Esophagus muscularis mucosa (tissue), 4 donors: ENCODE measurements at regions not wholly inside any gene's neighbourhood (a gene's known extent, or its start where the extent isn't known, plus 50 kb on each side); places are given as distances from the start of the nearest gene placed in this dataset.

Experiments
- DNase-seq: peaks from one replicate; pipeline ENCODE4 v3.0.0-alpha.2; 2017; ENCODE audit errors: extremely low spot score
- H3K27ac ChIP-seq, 4 donors: fragments of 200-600 bp; sonication (generic); replicated peaks in 1 of 4; 1 replicate in 3 of 4; 2 replicates in 1 of 4; pipeline ENCODE4 v1.5.1; 2016 to 2019; ENCODE audit warnings: mild to moderate bottlenecking in 1 of 4
- H3K27me3 ChIP-seq, 4 donors: fragments of 200-600 bp; sonication (generic); one replicate each; pipeline versions ENCODE4 v1.5.1 to v1.6.0; 2016 to 2019
- H3K36me3 ChIP-seq, 4 donors: fragments of 200-600 bp; sonication (generic); one replicate each; pipeline ENCODE4 v1.5.1; 2016 to 2019
- H3K4me1 ChIP-seq, 4 donors: fragments of 200-600 bp; sonication (generic); one replicate each; pipeline ENCODE4 v1.5.1; 2016 to 2019
- H3K4me3 ChIP-seq, 4 donors: fragments of 200-600 bp; sonication (generic); 1 replicate in 2 of 4; 2 replicates in 2 of 4; pipeline ENCODE4 v1.5.1; 2016 to 2019; ENCODE audit warnings: mild to moderate bottlenecking in 4 of 4, moderate library complexity in 1 of 4
- H3K9me3 ChIP-seq, 4 donors: fragments of 200-600 bp; sonication (generic); 1 replicate in 3 of 4; 2 replicates in 1 of 4; pipeline ENCODE4 v1.5.1; 2016 to 2019
- EP300 ChIP-seq: sonication (generic); formaldehyde crosslinking; IDR thresholded peaks from one replicate; pipeline ENCODE4 v1.6.1; 2017; ENCODE audit warnings: antibody characterized with exemption
- POLR2A ChIP-seq: fragments of 450-650 bp; IDR thresholded peaks from one replicate; pipeline ENCODE4 v1.6.1; 2017; ENCODE audit warnings: antibody characterized with exemption, moderate library complexity, mild to moderate bottlenecking, low read depth
- POLR2AphosphoS5 ChIP-seq, 2 donors: sonication (generic); formaldehyde crosslinking; IDR thresholded peaks; one replicate each; pipeline ENCODE4 v1.6.1; 2017; ENCODE audit warnings: antibody characterized with exemption in 2 of 2
- WGBS: methylation state at CpG from one replicate; pipeline ENCODE4 v1.1.5; 2018; 5-methylcytosine and 5-hydroxymethylcytosine counted together
- intact Hi-C: fragments of 100-400 bp; cut with DNase I; formaldehyde crosslinking; loops from one replicate; pipeline ENCODE4 v1.15.1; 2023
- TF ChIP-seq, protein P1 (sequence below), 3 experiments: fragments of 200-600 bp in 2 of 3; fragments of 450-650 bp in 1 of 3; sonication (generic) in 2 of 3; IDR thresholded peaks; one replicate each; pipeline ENCODE4 v1.5.1; 2017 to 2019; ENCODE audit warnings: antibody characterized with exemption in 3 of 3, mild to moderate bottlenecking in 2 of 3, moderate library complexity in 1 of 3

DNA sequence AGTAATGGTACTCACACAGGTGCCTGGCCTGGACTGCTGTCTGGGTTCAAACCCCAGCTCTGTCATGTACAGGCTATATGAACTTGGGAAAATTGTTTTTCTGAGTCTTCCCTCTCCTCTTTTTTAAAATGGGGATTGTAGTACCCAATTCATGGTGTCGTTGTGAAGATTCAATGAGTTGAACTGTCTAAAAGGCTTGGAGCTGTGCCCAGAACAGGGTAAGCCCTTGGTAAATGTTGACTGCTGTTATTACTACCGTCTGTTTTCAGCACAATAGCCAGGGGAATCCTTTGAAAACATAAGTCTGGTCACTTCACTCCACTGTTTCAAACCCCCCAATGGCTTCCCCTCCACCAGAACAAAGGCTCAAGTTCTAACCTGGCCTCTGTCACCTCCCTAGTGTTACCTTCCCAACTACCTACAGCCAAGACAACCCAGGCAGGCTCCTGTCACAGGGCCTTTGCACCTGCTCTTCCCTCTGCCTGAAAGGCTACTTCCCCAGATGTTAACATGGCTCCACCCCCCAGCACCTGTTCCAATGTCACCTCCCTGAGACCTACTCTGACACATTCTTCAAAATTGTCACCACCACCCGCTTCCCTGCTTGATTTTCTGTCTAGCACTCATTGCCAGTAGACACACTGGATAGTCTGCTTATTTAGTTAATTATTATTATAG is 152.8 kb downstream of the CHST1 start:
- Histone ChIP-seq H3K9me3 (no peaks in the 10 kb centered on the region), H3K27ac (no peak overlapping the region), H3K4me1 (no peaks in the 10 kb centered on the region), H3K4me3 (no peak overlapping the region), H3K27me3 (peaks cover 0 to 10% (median 0%) of the 10 kb centered on the region in 4 donors), H3K36me3 (no peaks in the 10 kb centered on the region)
- 75% methylated on average over 3 of the region's 3 CpGs for WGBS
- intact Hi-C loops, result no loop called here
- no peak for DNase-seq
- TF ChIP-seq POLR2A (no peak), POLR2AphosphoS5 (IDR thresholded peaks at IDR 0.05) (no peak), EP300 (no peak)
- TF ChIP-seq, protein P1, sequence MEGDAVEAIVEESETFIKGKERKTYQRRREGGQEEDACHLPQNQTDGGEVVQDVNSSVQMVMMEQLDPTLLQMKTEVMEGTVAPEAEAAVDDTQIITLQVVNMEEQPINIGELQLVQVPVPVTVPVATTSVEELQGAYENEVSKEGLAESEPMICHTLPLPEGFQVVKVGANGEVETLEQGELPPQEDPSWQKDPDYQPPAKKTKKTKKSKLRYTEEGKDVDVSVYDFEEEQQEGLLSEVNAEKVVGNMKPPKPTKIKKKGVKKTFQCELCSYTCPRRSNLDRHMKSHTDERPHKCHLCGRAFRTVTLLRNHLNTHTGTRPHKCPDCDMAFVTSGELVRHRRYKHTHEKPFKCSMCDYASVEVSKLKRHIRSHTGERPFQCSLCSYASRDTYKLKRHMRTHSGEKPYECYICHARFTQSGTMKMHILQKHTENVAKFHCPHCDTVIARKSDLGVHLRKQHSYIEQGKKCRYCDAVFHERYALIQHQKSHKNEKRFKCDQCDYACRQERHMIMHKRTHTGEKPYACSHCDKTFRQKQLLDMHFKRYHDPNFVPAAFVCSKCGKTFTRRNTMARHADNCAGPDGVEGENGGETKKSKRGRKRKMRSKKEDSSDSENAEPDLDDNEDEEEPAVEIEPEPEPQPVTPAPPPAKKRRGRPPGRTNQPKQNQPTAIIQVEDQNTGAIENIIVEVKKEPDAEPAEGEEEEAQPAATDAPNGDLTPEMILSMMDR (IDR thresholded peaks at IDR 0.05), result no peak

DNA sequence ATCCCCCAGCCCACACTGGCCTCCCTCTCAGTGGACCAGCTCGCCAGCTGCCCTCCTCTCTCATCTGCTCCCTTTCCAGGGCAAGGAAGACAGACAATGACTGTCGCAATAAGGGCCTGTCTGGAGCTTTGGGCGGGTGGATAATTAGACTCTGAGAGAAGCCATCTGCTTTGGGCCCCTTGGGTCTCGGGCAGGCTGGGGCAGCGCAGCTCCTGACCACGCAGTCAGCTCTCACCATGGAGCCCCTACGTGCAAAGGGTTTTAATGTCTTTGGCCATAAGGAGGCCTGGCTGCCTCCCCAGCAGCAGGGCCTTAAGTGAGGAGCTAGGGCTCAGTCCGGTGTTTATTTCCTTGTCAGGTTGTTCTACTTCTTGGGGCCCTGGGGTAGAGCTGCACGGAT is 153.9 kb downstream of the CHST1 start:
- intact Hi-C loops, result no loop called here
- H3K27ac ChIP-seq, result no peak overlapping the region
- WGBS, result 72% methylated on average over 9 of the region's 9 CpGs
- H3K9me3 ChIP-seq, result no peaks in the 10 kb centered on the region
- H3K27me3 ChIP-seq, result peaks cover 0 to 11% (median 0%) of the 10 kb centered on the region in 4 donors
- H3K36me3 ChIP-seq, result no peaks in the 10 kb centered on the region
- no peak for DNase-seq
- no peak overlapping the region for H3K4me3 ChIP-seq
- H3K4me1 ChIP-seq, result no peaks in the 10 kb centered on the region
- no peak for TF ChIP-seq POLR2A
- no peak for TF ChIP-seq POLR2AphosphoS5 (IDR thresholded peaks at IDR 0.05)
- no peak for TF ChIP-seq EP300
- TF ChIP-seq, protein P1 (IDR thresholded peaks at IDR 0.05), result no peak

DNA sequence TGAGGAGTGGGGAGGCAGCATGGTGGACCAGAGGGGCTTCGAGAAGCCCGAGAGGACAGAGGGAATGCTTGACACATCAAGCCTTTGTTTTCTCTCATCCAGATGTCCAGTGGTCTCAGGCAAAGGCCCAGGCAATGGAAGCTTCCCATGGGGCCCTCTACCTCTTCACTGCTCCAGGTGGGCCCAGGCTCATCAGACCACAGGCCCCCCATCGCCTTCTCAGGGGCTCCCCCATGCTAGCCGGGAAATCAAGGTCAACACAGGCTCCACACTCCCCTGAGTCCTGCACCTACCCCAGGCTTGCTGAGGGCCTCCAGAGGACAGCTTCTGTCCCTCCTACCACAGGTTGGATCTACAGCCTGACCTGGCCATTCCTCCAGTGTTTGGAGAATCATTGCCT is 157.5 kb downstream of the CHST1 start:
- H3K4me1 ChIP-seq, result no peaks in the 10 kb centered on the region
- H3K9me3 ChIP-seq, result peaks cover 0 to 5% (median 0%) of the 10 kb centered on the region in 4 donors
- no peak for DNase-seq
- no peak overlapping the region for H3K4me3 ChIP-seq
- WGBS, result 86% methylated on average over 4 of the region's 4 CpGs
- no peak overlapping the region for H3K27ac ChIP-seq
- intact Hi-C loops, result no loop called here
- H3K36me3 ChIP-seq, result no peaks in the 10 kb centered on the region
- H3K27me3 ChIP-seq, result peaks cover 0 to 10% (median 0%) of the 10 kb centered on the region in 4 donors
- TF ChIP-seq, protein P1 (IDR thresholded peaks at IDR 0.05), result no peak
- TF ChIP-seq POLR2A, result no peak
- no peak for TF ChIP-seq EP300
- no peak for TF ChIP-seq POLR2AphosphoS5 (IDR thresholded peaks at IDR 0.05)

DNA sequence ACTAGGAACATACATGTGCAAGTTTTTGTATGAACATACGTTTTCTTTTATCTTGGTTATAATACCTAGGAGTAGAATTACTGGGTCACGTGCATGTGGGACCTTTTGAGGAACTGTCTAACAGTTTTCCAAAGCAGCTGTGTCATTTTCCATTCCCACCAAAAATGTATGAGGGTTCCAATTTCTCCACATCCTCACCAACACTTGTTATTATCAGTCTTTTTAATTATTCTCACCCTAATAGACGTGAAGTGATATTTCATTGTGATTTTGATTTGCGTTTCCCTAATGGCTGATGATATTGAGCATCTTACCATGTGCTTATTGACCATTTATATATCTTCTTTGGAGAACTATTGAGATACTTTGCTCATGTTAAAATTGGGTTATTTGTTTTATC is 162.1 kb downstream of the CHST1 start:
- no peak for DNase-seq

More for the DNA sequence above, 162.1 kb downstream of the CHST1 start:
- no peak for TF ChIP-seq POLR2AphosphoS5 (IDR thresholded peaks at IDR 0.05)
- TF ChIP-seq, protein P1 (IDR thresholded peaks at IDR 0.05), result no peak
- no peak for TF ChIP-seq EP300
- no peak for TF ChIP-seq POLR2A
- Histone ChIP-seq H3K4me1 (no peaks in the 10 kb centered on the region), H3K36me3 (no peaks in the 10 kb centered on the region), H3K27ac (no peak overlapping the region), H3K4me3 (no peak overlapping the region), H3K9me3 (peaks cover 0 to 7% (median 0%) of the 10 kb centered on the region in 4 donors), H3K27me3 (peaks cover 0 to 22% (median 0%) of the 10 kb centered on the region in 4 donors)
- WGBS, result 85% methylated on average over 4 of the region's 4 CpGs
- intact Hi-C loops, result no loop called here
